Pulmonary artery endothelial cell (primary cell): ENCODE measurements at regions not wholly inside any gene's neighbourhood (a gene's known extent, or its start where the extent isn't known, plus 50 kb on each side); places are given as distances from the start of the nearest gene placed in this dataset.

Source experiments
- DNase-seq: peaks from one replicate; pipeline ENCODE4 v3.0.0-alpha.2; 2011; ENCODE audit warnings: low read depth, low spot score

DNA sequence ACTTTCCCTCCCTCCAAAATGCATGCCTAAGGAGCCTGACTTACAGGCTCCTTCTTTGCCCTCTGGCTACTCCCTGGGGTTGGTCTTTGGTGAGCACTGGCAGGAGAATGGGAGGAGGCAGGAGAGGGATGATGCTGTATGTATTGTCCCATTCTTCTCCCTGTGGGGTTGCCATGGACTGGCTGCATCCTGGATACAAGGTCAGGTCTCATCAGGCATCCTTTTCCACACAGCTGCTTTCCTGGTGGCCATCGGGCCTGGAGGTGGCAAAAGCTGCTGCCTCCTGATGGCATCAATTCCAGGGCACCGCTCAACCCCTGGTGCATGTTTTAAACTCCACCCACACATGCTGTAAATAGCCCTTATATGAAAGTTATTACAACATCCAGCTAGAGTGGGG lies 257.2 kb downstream of the ETS1 start:
- DNase-seq, result no peak

DNA sequence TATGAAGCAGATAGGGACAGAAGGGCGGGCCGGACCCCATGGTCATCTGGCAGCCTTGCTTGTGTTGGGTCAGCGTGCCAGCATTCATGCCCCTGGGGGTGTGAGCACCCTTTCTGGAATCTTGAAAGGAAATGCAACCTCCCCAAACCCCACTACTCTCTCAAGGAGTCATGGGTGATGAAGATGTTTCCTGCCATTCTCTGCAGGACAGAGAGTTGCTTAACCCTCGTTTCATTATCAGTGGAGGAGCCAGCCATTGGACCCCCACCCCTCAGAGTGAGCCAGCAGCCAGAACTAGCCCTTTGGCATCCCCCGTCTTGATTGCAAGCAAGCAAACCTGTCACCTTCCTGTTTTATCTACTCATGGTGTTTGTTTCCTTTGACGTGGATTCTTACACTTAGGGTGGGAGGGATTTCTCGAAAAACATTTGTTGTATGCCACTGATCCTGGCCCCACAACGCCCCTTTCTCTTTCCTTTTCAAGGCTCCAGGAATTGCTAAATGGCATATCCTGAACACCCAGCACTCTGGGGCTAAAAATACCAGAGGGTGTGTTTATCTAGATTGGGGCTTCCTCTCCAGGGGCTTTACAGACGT lies 258.3 kb downstream of the ETS1 start:
- peak; percentile 89 for DNase-seq

DNA sequence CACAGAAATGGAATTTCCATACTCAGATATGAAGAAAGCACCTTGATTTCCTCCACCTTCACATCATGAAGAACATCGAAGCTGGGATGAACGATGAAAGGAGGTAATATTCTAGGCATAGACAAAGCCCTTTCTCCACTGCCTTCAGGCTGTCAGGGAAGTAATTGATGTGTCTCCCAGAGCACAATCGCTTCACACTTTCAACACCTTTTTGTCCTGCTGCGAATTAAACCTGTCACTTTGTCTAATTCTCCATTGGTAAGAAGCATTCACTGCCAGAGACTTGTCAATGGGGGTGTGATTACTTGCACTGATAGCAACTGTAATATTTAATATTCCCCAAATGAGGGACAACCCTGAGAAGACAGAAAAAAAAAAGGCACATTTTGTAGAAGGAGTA lies 260.1 kb downstream of the ETS1 start:
- no peak for DNase-seq

DNA sequence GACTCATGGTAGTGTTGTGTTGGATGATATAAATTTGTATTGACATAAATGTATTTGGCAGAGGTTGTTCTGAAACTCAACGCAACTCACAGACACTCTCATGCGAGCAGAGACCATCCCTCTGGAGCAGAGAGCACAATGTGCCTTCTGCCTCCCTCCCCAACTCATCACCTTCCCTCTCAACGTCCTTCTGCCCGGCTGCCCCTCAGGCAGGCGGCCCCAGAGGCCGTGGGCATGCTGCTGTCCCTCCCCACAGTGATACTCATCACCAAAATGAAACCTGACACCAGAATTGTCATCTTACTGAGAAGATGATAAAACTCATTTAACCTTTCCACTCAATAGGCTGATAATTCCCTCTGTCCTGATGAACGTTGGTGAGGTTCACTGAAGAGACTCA lies 260.6 kb downstream of the ETS1 start:
- DNase-seq, result no peak

DNA sequence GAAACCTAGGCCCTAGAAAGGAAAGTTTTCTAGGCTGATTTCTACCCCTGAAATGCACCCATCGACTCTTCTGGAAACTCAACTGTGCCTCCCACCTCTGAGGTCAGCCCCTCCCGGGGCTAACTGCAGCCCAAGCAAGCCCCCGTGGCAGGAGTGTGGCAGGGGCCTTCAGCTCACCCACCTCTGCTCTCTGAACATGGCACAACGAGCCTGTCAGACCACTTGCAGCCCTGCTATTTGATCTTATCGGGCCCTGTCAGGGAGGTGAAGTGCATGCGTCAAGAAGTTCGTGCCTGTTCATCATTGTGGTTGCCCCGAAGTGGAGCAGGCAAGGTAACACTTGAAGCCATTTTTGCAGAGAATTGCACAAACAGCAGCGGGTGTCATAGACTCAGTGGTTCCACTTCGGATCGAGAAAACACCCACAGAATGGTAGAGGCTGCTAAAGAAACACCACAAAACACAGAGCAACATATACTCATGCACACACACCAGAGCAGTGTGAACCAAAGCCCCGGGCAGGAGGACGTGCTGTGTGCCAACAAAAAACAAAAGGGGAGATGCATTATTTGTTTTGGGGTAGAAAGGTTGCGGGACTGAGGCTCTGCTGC lies 262.7 kb downstream of the ETS1 start:
- no peak for DNase-seq

DNA sequence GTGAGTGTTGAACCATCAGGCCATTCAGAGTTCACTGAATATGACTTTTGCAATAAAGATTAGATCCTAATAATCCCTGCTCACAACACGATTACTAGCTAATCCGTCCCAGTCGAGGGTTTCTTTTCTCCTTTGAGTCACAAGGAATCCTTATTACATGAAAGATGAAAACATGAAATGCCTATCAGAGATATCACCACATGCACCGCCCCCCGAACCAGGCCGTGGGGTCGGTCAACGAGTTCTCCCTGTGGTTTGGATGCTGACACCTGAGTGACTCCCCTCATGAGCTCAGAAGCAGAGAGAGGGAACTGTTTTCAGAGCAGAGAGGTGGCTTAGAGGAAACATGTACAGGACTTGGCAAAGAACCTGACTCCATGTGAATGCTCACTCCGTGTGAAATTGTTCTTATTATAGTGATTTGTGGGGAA lies 263.3 kb downstream of the ETS1 start:
- no peak for DNase-seq

DNA sequence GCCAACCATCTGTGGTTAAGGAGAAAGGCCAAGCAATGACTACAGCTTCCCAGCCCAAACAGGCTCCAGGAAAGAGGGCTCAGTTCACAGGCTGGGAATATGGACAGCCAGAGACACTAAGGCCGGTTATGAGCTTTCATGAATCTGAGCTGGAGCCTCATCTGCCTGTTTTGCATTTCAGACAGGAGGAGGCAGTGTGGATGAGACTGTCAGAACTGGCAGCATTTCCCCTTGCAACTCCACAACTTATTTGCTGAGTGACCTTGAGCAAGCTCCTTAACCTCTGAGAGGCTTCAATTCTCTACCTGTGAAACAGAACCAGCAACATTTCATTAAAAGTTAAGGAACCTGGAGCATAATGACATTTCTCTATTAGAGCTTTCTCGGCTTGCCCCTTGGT lies 264.0 kb downstream of the ETS1 start:
- DNase-seq, result no peak

DNA sequence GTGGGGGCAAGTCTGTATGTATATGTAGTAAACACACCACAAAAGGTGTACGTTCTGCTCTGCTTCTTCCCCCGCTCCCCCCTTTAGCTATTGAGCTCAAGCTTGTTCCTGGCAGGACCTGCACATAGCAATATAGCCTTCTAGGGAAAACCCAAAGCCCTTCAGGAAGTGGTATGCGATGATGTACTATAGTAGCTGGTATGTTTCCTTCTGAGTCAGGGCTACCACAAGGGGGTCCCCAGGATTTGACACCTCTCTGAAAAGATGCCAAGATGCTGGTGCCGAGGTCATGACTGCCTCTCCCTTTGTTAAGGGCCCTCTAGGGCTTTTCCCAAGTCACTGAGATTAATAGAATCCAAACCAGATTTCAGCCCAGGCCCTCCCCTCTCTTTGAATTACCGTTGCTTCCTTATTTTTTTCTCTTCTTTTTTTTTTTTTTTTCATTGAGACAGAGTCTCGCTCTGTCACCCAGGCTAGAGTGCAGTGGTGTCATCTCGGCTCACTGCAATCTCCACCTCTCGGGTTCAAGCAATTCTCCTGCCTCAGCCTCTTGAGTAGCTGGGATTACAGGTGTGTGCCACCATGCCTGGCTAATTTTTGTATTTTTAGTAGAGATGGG lies 268.4 kb downstream of the ETS1 start:
- DNase-seq, result no peak

DNA sequence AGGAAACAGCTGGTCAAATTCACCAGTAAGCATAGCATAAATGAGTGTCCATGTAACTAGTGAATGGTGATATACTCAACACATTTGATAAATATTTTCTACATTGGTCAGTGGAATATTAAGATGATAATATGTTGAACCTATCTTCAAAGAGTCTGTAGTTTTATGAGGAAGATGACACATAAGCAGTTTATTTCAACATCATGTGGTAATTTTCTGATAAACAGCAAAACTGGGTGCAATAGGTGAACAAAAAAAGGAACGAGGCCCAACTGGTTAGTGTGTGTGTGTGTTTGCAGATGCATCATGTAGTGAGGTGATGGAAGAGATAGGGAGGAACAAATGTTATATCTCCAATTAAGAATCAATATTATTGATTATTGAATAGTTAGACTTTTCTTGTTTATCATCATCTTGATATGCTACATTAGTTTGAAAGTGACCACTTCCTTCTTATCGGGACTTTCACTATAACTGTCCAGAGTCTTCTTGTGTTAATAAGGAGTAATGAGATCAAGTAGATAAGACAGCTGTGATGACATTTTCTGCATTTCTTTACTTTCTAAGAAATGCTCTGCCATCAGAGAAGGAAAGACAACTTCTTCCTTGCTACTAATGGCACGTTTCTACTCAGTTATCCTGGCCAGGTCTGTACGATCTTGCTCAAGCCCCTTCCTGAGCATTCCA lies 270.7 kb downstream of the ETS1 start:
- no peak for DNase-seq

DNA sequence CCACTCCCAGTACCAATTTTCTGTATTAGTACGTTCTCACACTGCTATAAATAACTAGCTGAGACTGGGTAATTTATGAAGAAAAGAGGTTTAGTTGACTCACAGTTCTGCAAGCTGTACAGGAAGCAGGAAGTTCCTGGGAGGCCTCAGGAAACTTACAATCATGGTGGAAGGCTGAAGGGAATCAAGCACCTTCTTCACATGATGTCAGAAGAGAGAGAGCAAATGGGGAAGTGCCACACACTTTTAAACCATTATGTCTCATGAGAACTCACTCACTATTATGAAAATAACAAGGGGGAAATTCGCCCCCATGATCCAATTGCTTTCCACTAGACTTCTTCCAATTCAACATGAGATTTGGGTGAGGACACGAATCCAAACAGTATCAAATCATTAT lies 271.4 kb downstream of the ETS1 start:
- no peak for DNase-seq

DNA sequence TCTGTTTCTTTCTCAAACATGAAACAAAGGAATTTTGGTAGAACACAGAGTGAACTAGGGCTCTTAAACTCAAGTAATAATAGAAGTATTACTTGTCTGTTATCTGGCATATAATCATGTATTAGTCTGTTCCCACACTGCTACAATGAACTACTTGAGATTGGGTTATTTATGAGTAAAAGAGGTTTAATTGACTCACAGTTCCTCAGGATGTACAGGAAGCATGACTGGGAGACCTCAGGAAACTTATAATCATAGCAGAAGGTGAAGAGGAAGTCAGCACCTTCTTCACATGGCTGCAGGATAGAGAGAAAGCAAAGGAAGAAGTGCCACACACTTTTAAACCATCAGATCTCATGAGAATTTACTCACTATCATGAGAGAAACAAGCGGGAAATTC lies 273.4 kb downstream of the ETS1 start:
- no peak for DNase-seq

DNA sequence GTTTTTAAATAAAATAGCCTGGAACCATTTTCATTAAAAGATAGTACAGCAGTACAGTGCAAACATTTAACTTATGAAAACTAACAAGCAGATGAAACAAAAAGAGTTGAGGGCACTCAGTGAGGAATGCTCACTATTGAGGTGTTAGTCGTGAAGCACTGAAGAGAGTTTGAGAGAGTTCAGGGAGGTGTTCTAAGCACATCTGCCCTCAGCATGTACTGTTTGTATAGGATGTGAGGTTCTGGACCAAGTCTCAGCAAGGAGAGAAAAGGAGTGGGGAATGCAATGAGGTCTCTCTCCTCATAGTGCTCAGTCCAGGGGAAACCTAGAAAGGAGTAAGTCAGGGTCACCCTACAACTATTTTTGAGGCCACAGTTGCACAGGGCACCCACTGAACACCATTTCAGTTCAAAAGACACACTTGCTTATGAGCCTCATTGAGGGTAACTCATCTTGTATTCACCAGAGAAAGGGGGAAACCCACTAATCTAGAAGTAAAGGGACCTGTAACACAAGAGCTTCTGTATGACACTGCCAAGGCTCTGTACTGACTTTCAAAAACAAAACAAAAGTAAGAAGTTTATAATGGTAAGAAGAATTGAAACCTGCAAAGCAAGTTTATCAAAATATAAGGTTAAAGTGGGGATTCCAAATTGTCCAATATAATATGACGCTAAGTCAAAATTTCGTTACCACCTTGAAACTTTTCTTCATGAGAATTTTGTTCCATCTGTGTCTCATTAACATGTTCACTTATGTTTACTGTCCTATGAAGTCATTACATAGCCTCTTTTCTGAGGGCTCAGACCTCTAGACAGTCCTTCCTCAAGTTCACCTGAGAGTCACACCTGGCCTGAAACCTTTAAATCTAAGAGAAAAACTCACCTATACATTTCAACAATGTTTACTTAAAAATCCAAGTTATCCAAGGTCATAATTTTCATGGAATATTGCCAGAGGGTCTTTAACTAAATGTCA lies 275.3 kb downstream of the ETS1 start:
- no peak for DNase-seq

DNA sequence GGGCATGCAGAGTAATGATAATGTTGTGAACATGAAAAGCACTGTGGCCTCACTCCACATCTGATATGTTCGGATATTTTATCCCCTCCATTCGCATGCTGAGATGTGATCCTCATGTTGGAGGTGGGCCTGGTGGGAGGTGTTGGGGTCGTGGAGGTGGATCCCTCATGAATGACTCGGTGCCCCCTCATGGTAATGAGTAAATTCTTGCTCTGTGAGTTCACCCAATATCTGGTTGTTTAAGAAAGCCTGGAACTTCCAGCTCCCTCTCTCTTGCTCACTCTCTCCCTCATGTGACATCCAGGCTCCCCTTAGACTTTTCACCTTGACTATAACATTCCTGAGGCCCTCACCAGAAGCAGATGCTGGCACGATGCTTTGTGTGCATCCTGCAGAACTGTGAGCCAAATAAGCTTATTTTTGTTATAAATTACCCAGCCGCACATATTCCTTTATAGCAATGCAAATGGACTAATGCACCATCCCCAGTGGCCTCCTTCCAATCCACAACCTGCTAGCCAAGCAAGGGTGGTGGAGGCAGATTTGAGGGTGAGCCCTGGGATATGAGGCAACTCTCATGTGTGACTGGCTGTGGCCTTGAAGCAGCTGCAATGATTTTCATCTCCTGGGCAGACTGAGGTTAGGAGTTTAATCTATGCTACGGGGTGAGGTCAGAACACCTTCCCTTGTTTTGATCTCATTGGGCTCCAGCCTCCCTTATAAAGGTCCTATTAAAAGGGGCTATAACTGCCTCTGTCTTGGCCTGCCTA lies 276.5 kb downstream of the ETS1 start:
- DNase-seq, result no peak

DNA sequence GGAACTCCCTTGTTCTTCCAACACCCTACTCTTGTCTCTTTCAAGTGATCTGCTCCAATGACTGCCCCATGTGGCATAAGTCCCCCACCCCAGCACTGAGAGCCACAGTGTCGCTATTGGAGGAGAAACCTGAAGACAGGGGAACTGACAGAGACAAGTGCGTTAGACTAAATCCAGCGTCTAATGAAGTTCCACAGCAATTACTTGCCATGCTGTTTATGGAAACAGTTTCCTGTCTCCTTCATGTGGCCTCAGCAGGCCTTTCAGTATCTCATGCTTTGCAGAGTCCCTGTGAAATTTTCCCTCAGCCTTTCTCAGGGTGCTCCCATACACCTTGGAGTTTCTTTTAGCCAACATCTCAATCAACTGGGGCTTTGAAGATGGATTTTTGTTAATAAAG lies 277.4 kb downstream of the ETS1 start:
- no peak for DNase-seq

DNA sequence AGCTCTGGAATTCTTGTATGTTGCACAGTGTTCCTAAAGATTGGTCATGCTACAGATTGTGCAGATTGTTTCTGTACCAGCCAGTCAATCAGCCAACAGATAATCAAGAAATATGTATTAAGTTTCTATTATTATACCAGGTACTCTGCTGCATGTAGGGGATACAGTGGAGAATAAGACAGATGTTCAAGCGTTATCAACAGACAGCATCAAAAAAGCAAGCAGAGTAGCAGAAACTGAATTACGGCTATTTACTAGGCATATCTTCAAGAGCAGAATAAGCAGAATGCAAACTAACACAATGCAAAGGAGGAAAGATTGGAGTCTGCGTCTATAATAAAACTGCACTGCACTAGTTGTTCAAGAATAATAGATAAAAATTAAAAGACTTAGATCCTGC lies 278.6 kb downstream of the ETS1 start:
- no peak for DNase-seq

DNA sequence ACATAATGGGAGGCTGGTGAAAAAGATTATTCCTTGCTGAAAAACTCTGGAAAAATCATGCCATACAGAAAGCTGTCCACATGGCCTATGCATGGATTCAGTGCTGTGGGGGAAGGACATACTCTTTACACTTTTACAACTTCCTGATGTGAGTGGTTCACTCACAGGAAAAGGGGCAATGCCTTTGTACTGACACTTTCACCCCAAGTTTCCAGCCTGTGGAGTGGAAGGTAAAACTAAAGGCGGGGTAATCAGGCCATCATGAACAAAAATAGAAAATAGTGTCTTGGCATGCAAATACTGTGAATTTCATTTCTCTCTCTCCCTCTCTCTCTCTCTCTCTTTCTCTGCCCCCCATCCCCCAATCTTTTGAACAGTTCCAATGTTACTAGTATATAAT lies 281.8 kb downstream of the ETS1 start:
- DNase-seq, result no peak

DNA sequence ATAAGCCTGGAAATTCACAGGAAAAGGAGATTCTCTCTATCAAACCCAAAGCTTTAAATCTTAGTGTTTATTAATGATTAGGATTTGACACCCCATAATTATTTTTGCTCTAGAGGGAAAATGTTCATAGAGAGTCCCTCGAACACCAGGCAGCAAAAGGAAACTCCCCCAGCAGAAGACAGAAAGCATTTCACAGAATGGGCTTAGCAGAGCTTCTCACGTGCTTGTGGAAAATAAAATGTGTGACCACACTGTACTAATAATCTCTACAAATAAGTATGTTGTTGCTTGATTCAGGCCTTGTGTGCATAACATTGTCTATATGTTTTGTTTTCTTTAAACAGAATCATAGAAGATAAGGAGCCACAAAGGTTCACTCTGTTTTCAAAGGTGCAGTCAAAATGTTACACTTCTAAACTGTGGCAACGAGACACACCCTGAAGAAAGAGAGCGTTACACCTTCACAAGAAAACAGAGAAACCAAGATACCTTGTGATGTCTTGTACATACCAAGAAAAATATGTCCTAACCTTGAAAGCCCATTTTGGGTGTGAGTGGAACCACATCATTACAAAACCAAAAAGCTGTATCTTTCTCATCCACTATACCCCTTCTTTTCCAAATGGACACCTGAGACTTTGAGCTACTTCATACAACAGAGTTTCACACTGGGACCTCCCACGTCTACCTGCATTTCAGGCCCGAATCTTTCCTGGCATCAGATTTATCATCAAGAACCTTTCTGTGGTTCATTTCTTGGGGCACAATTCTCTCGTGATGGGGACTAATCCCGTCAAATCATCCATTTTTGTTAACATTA lies 282.5 kb downstream of the ETS1 start:
- no peak for DNase-seq

DNA sequence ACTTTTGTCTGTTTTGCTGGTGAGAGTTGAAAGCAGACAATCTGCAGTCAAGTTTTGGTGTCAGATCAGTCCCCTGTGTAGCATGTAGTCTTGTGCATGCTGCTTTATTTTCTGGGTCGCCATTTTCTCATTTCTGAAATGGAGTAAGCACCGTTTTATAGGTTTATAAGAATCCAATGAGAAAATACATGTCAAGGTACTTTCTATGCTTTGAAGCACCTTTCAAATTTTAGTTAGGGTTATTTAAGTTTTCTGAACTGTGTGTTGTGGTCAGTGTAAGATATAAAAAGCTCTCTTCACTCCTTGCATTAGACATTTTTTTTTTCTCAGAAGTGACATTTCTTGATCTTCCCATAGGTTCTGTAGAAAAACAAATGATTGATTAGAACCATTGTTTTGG lies 283.2 kb downstream of the ETS1 start:
- DNase-seq, result no peak

DNA sequence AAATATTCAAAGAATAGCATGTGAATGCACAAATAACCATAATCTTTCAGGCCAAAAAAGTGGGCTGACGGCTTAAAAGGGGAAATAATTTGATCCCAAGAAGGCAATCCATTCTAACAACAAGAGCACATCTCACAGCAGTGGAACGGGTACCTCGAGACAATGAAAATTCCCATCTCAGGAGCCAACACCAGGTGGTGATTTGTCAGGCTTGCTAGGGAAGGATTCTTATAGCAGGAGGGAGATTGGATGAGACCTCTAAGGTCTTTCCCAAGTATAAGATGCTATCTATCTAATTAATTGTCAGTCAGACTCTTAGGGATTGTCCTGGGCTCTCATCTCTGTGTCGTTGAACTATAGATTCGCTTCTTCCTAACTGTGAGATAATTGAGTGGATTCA lies 284.0 kb downstream of the ETS1 start:
- no peak for DNase-seq
